ENCODE measurements at regions not wholly inside any gene's neighbourhood (a gene's known extent, or its start where the extent isn't known, plus 50 kb on each side); places are given as distances from the start of the nearest gene placed in this dataset.

DNA sequence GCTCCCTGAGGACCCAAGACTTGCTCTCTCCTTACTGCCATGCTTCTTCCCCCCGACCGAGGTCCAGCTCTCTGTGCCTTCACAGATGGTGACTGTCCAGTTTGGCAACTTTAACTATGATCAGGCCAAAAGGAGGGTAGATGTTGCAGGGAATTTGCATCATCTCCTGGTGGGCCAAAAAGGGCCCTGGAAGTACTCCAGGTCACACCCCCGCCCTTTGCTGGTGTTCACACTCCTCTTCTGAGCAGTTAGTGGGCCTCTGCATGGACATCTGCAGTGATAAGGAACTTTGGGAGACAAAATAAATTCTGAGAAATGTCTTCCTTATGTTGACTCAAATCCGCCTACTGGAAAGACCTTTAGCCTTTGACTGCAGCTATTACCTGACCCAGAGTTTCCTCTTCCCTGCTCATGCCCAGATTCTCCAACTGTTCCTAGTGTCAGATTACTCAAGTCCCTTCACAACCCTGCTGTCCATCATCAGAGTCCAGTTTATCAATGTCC is 234.4 kb downstream of the LOXHD1 start:
- 93 to 95% methylated on average over 4 of the region's 4 CpGs for WGBS, 2 donors
- H3K36me3 ChIP-seq, result no peaks in the 10 kb centered on the region
- intact Hi-C loops (cut with DNase I), result loop anchor here (10.0 kb wide), 1 partner anchor 88 kb away; a partner anchor contains a TSS
- TF ChIP-seq, protein P1, sequence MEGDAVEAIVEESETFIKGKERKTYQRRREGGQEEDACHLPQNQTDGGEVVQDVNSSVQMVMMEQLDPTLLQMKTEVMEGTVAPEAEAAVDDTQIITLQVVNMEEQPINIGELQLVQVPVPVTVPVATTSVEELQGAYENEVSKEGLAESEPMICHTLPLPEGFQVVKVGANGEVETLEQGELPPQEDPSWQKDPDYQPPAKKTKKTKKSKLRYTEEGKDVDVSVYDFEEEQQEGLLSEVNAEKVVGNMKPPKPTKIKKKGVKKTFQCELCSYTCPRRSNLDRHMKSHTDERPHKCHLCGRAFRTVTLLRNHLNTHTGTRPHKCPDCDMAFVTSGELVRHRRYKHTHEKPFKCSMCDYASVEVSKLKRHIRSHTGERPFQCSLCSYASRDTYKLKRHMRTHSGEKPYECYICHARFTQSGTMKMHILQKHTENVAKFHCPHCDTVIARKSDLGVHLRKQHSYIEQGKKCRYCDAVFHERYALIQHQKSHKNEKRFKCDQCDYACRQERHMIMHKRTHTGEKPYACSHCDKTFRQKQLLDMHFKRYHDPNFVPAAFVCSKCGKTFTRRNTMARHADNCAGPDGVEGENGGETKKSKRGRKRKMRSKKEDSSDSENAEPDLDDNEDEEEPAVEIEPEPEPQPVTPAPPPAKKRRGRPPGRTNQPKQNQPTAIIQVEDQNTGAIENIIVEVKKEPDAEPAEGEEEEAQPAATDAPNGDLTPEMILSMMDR (IDR thresholded peaks at IDR 0.05), result no peak
- TF ChIP-seq POLR2A (IDR thresholded peaks at IDR 0.05), result no peak
- no peaks in the 10 kb centered on the region for H3K9me3 ChIP-seq
- no peak for DNase-seq
- peaks cover 12 to 32% of the 10 kb centered on the region in 2 donors for H3K4me1 ChIP-seq
- no peaks in the 10 kb centered on the region for H3K27me3 ChIP-seq
- no peak overlapping the region for H3K27ac ChIP-seq
- no peak overlapping the region for H3K4me3 ChIP-seq (replicated peaks in 1 of 3)

GRCh38 chr18:46423226-46423805 is 233.7 kb downstream of the LOXHD1 start:
- TF ChIP-seq POLR2A (IDR thresholded peaks at IDR 0.05), result no peak
- Histone ChIP-seq H3K4me1 (peaks cover 12 to 31% of the 10 kb centered on the region in 2 donors), H3K27me3 (no peaks in the 10 kb centered on the region), H3K36me3 (no peaks in the 10 kb centered on the region), H3K27ac (no peak overlapping the region), H3K9me3 (no peaks in the 10 kb centered on the region), H3K4me3 (replicated peaks in 1 of 3) (no peak overlapping the region)
- WGBS, 2 donors, result 90 to 100% methylated on average over 4 of the region's 4 CpGs
- DNase-seq, result no peak
- intact Hi-C loops (cut with DNase I), result loop anchor here (10.0 kb wide), 1 partner anchor 89 kb away; a partner anchor contains a TSS

DNA sequence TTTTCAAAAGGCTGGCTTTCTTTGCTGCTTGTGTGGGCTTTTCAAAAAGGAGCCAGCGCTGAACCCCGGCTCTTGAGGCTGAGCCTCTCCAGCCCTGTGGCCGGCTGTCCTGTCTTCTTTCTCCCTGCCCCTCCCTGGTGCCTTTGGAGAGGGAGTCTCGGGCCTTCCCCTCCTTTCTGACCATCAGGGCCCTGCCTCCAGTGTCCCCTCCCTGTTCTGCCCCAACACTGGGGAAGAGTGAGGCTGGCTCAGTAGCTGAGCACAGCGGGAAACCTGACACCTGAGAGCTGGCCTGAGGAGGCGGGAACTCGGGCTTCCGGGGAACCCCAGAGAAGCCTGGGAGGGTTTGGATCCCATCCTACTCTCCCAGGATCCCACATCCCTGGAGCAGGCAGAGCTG is 232.1 kb downstream of the LOXHD1 start:
- Histone ChIP-seq H3K27ac (no peak overlapping the region), H3K36me3 (no peaks in the 10 kb centered on the region), H3K4me3 (replicated peaks in 1 of 3) (no peak overlapping the region), H3K4me1 (peaks cover 0 to 17% of the 10 kb centered on the region in 2 donors), H3K27me3 (no peaks in the 10 kb centered on the region), H3K9me3 (no peaks in the 10 kb centered on the region)
- WGBS, 2 donors, result 32 to 78% methylated on average over 4 to 8 of the region's 8 CpGs
- intact Hi-C loops (cut with DNase I), result loop anchor here (10.0 kb wide), 1 partner anchor 90 kb away; a partner anchor contains a TSS
- TF ChIP-seq, protein P1 (IDR thresholded peaks at IDR 0.05), result no peak
- no peak for TF ChIP-seq POLR2A (IDR thresholded peaks at IDR 0.05)
- DNase-seq, result peak; percentile 70 to 80

- intact Hi-C loops (cut with DNase I), result loop anchor here (10.0 kb wide), 1 partner anchor 91 kb away; a partner anchor contains a TSS
These were observed 231.5 kb downstream of the LOXHD1 start for GRCh38 chr18:46425511-46425910.

DNA sequence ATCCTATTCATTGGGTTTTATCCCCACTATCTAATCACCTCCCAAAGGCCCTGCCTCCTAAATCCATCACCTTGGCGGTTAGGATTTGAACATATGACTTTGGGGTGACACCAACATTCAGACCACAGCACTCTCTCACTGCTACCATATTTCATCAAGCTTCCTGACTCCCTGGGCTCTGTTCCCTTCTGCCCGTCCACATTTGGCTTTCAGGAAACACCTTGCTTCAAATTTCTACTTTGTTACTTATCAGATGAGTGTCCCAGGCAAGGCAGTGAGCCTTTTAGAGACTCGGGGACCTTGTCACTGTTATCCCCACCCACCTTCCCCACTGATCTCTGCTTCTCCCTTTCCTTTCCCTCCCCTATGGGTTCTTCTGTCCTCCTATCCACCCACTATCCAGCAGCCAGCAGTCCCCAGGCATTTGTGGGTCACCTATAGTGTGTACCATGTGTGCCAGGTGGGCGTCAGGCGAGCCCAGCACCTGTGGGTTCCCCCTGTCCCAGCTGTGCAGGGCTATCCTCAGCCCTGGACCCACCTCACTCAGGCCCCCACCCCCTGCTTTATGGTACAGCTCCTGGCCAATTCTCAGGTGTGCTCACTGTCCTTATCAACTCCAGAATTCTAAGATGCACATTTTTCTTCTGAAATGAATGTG is 230.9 kb downstream of the LOXHD1 start:
- peaks cover 0 to 17% of the 10 kb centered on the region in 2 donors for H3K4me1 ChIP-seq
- H3K4me3 ChIP-seq (replicated peaks in 1 of 3), result no peak overlapping the region
- intact Hi-C loops (cut with DNase I), result loop anchor here (10.0 kb wide), 1 partner anchor 91 kb away; a partner anchor contains a TSS
- no peaks in the 10 kb centered on the region for H3K9me3 ChIP-seq
- H3K27ac ChIP-seq, result no peak overlapping the region
- no peaks in the 10 kb centered on the region for H3K27me3 ChIP-seq
- TF ChIP-seq POLR2A (IDR thresholded peaks at IDR 0.05), result no peak
- TF ChIP-seq, protein P1 (IDR thresholded peaks at IDR 0.05), result no peak
- 88 to 91% methylated on average over 5 of the region's 5 CpGs for WGBS, 2 donors
- no peaks in the 10 kb centered on the region for H3K36me3 ChIP-seq
- DNase-seq, result no peak

More at GRCh38 chr18:46425511-46425910, 231.5 kb downstream of the LOXHD1 start:
- Histone ChIP-seq H3K27me3 (no peaks in the 10 kb centered on the region), H3K9me3 (no peaks in the 10 kb centered on the region), H3K36me3 (no peaks in the 10 kb centered on the region), H3K4me1 (peaks cover 0 to 17% of the 10 kb centered on the region in 2 donors), H3K4me3 (replicated peaks in 1 of 3) (no peak overlapping the region), H3K27ac (no peak overlapping the region)
- WGBS, 2 donors, result 94 to 100% methylated on average over 3 of the region's 3 CpGs
- TF ChIP-seq POLR2A (IDR thresholded peaks at IDR 0.05), result no peak
- TF ChIP-seq, protein P1 (IDR thresholded peaks at IDR 0.05), result no peak
- DNase-seq, result no peak

Data from thyroid gland (tissue), 4 donors.